ENCODE measurements at regions not wholly inside any gene's neighbourhood (a gene's known extent, or its start where the extent isn't known, plus 50 kb on each side); places are given as distances from the start of the nearest gene placed in this dataset.

- no peak for TF ChIP-seq CTCF (IDR thresholded peaks at IDR 0.05; ENCODE audit: control insufficient read depth, extremely low read depth, insufficient read depth)
- H3K4me3 ChIP-seq (ENCODE audit: low read depth, low read length) = no peak overlapping the region
- no peak for DNase-seq (ENCODE audit: low read depth)
These were observed 468.1 kb upstream of the PTBP2 start for GRCh38 chr1:96253246-96254035.

GRCh38 chr1:96256130-96256790 lies 465.3 kb upstream of the PTBP2 start:
- DNase-seq (ENCODE audit: low read depth) = no peak
- no peak overlapping the region for H3K4me3 ChIP-seq (ENCODE audit: low read depth, low read length)
- no peak for TF ChIP-seq CTCF (IDR thresholded peaks at IDR 0.05; ENCODE audit: control insufficient read depth, extremely low read depth, insufficient read depth)

GRCh38 chr1:96259399-96259798 lies 462.2 kb upstream of the PTBP2 start:
- DNase-seq (ENCODE audit: low read depth) = no peak
- TF ChIP-seq CTCF (IDR thresholded peaks at IDR 0.05; ENCODE audit: control insufficient read depth, extremely low read depth, insufficient read depth) = no peak

GRCh38 chr1:96281491-96281890 lies 440.1 kb upstream of the PTBP2 start:
- no peak overlapping the region for H3K4me3 ChIP-seq (ENCODE audit: low read depth, low read length)
- no peak for TF ChIP-seq CTCF (IDR thresholded peaks at IDR 0.05; ENCODE audit: control insufficient read depth, extremely low read depth, insufficient read depth)
- no peak for DNase-seq (ENCODE audit: low read depth)

More at GRCh38 chr1:96259399-96259798, 462.2 kb upstream of the PTBP2 start:
- H3K4me3 ChIP-seq (ENCODE audit: low read depth, low read length) = no peak overlapping the region

GRCh38 chr1:96290033-96290432 lies 431.6 kb upstream of the PTBP2 start:
- H3K4me3 ChIP-seq (ENCODE audit: low read depth, low read length) = no peak overlapping the region
- no peak for TF ChIP-seq CTCF (IDR thresholded peaks at IDR 0.05; ENCODE audit: control insufficient read depth, extremely low read depth, insufficient read depth)
- DNase-seq (ENCODE audit: low read depth) = no peak

GRCh38 chr1:96290801-96291200 lies 430.8 kb upstream of the PTBP2 start:
- no peak overlapping the region for H3K4me3 ChIP-seq (ENCODE audit: low read depth, low read length)
- DNase-seq (ENCODE audit: low read depth) = no peak
- TF ChIP-seq CTCF (IDR thresholded peaks at IDR 0.05; ENCODE audit: control insufficient read depth, extremely low read depth, insufficient read depth) = no peak
